Neuronal stem cell (in vitro differentiated cells): ENCODE measurements at regions not wholly inside any gene's neighbourhood (a gene's known extent, or its start where the extent isn't known, plus 50 kb on each side); places are given as distances from the start of the nearest gene placed in this dataset.

ENCODE experiments used
- DNase-seq: peaks from one replicate; pipeline ENCODE4 v3.0.0-alpha.2; 2013; ENCODE audit warnings: low spot score
- H2AFZ ChIP-seq: one replicate; pipeline ENCODE4 v1.6.1; 2013; ENCODE audit warnings: mild to moderate bottlenecking, low read length, inconsistent platforms
- H2AK5ac ChIP-seq: 2 replicates; pipeline ENCODE4 v1.6.1; 2013; ENCODE audit warnings: low read depth, mild to moderate bottlenecking, inconsistent platforms, low read length, moderate library complexity, mixed read lengths
- H2BK120ac ChIP-seq: 2 replicates; pipeline ENCODE4 v1.6.1; 2013; ENCODE audit warnings: low read depth, mild to moderate bottlenecking, inconsistent platforms, low read length, moderate library complexity, mixed read lengths
- H2BK12ac ChIP-seq: one replicate; pipeline ENCODE4 v1.6.1; 2013; ENCODE audit warnings: low read length, inconsistent platforms
- H2BK15ac ChIP-seq: 2 replicates; pipeline ENCODE4 v1.6.1; 2013; ENCODE audit warnings: mild to moderate bottlenecking, low read length, inconsistent platforms, mixed read lengths
- H2BK5ac ChIP-seq: one replicate; pipeline ENCODE4 v1.6.1; 2013; ENCODE audit warnings: inconsistent platforms, mild to moderate bottlenecking, low read length, moderate library complexity
- H3K14ac ChIP-seq: one replicate; pipeline ENCODE4 v1.6.1; 2013; ENCODE audit warnings: low read length, inconsistent platforms
- H3K18ac ChIP-seq: 2 replicates; pipeline ENCODE4 v1.6.1; 2013; ENCODE audit warnings: low read length, inconsistent platforms
- H3K23ac ChIP-seq: 2 replicates; pipeline ENCODE4 v1.6.1; 2013; ENCODE audit warnings: low read depth, mild to moderate bottlenecking, mixed read lengths, low read length, inconsistent platforms; ENCODE audit not compliant: poor library complexity
- H3K27ac ChIP-seq: replicated peaks from 3 replicates; pipeline ENCODE4 v1.5.1; 2013; ENCODE audit warnings: low read length, inconsistent platforms
- H3K27me3 ChIP-seq, 3 experiments: 2 replicates each; pipeline ENCODE4 v1.6.1; 2013; ENCODE audit warnings: low read length in 3 of 3, mild to moderate bottlenecking in 2 of 3, inconsistent platforms in 1 of 3, low read depth in 1 of 3, mixed read lengths in 1 of 3, moderate library complexity in 1 of 3; ENCODE audit not compliant: control insufficient read depth in 3 of 3, insufficient read depth in 3 of 3
- H3K36me3 ChIP-seq, 2 donors: replicated peaks in 1 of 2; 2 replicates each; pipeline ENCODE4 v1.6.1; 2013; ENCODE audit warnings: low read length in 2 of 2; ENCODE audit not compliant: control insufficient read depth in 2 of 2, insufficient read depth in 2 of 2
- H3K4ac ChIP-seq: 2 replicates; pipeline ENCODE4 v1.6.1; 2013; ENCODE audit warnings: inconsistent platforms, mild to moderate bottlenecking, low read length, moderate library complexity
- H3K4me1 ChIP-seq, 2 donors: 1 replicate in 1 of 2; 2 replicates in 1 of 2; pipeline ENCODE4 v1.6.1; 2013; ENCODE audit warnings: low read length in 2 of 2, low read depth in 1 of 2; ENCODE audit not compliant: control insufficient read depth in 2 of 2, insufficient read depth in 1 of 2
- H3K4me2 ChIP-seq: one replicate; pipeline ENCODE4 v1.6.1; 2013; ENCODE audit warnings: mild to moderate bottlenecking, low read length, inconsistent platforms; ENCODE audit not compliant: insufficient read depth, poor library complexity, severe bottlenecking
- H3K4me3 ChIP-seq, 2 donors: 2 replicates each; pipeline ENCODE4 v1.5.1; 2013; ENCODE audit warnings: low read length in 2 of 2, mild to moderate bottlenecking in 2 of 2, inconsistent platforms in 1 of 2, moderate library complexity in 1 of 2
- H3K79me1 ChIP-seq: one replicate; pipeline ENCODE4 v1.6.1; 2013; ENCODE audit warnings: low read depth, mild to moderate bottlenecking, inconsistent platforms, low read length, moderate library complexity
- H3K9ac ChIP-seq: one replicate; pipeline ENCODE4 v1.6.1; 2013; ENCODE audit warnings: mild to moderate bottlenecking, low read depth, low read length, inconsistent platforms; ENCODE audit not compliant: poor library complexity
- H3K9me3 ChIP-seq, 2 donors: replicated peaks in 1 of 2; 2 replicates each; pipeline versions ENCODE3 to v1.6.1; 2013; ENCODE audit warnings: low read length in 2 of 2, mild to moderate bottlenecking in 2 of 2, inconsistent platforms in 1 of 2, low read depth in 1 of 2, mixed read lengths in 1 of 2, moderate library complexity in 1 of 2; ENCODE audit not compliant: control insufficient read depth in 2 of 2, insufficient read depth in 1 of 2
- H4K8ac ChIP-seq: one replicate; pipeline ENCODE4 v1.6.1; 2013; ENCODE audit warnings: low read depth, mild to moderate bottlenecking, inconsistent platforms, low read length, moderate library complexity
- H4K91ac ChIP-seq: one replicate; pipeline ENCODE4 v1.6.1; 2013; ENCODE audit warnings: low read length, low read depth, mild to moderate bottlenecking, inconsistent platforms; ENCODE audit not compliant: poor library complexity
- WGBS, 2 donors: extraction: QIAGEN DNeasy Blood & Tissue Kit; methylation state at CpG; one replicate each; pipeline ENCODE4 v1.1.7; 2013; ENCODE audit warnings: missing lambda C conversion rate in 2 of 2, mixed read lengths in 1 of 2; ENCODE audit not compliant: insufficient read length in 2 of 2, insufficient replicate concordance in 1 of 2; ENCODE audit errors: extremely low coverage in 2 of 2; 5-methylcytosine and 5-hydroxymethylcytosine counted together

- Histone ChIP-seq H3K18ac (no peak overlapping the region), H3K27ac (no peak overlapping the region), H4K91ac (no peak overlapping the region), H2BK120ac (no peak overlapping the region), H3K14ac (no peak overlapping the region), H2AFZ (no peak overlapping the region), H3K4me2 (no peak overlapping the region), H3K9me3 (no peaks in the 10 kb centered on the region), H2AK5ac (no peak overlapping the region), H2BK5ac (no peak overlapping the region), H2BK12ac (no peak overlapping the region), H3K27me3 (no peaks in the 10 kb centered on the region), H4K8ac (no peak overlapping the region), H3K36me3 (no peaks in the 10 kb centered on the region), H2BK15ac (no peak overlapping the region), H3K4ac (no peak overlapping the region), H3K4me3 (no peak overlapping the region), H3K23ac (no peak overlapping the region), H3K79me1 (no peaks in the 10 kb centered on the region), H3K9ac (no peak overlapping the region), H3K4me1 (no peaks in the 10 kb centered on the region)
- no peak for DNase-seq
- WGBS, 2 donors, result no CpG with 5 or more reads among the region's 19 CpGs
Observed at GRCh38 chr4:45566896-45567603, 556.8 kb downstream of the GABRG1 start.

GRCh38 chr4:45554423-45554822, 569.4 kb downstream of the GABRG1 start:
- Histone ChIP-seq H2BK15ac (no peak overlapping the region), H4K8ac (no peak overlapping the region), H4K91ac (no peak overlapping the region), H3K4me3 (no peak overlapping the region), H3K27me3 (no peaks in the 10 kb centered on the region), H3K4me1 (no peaks in the 10 kb centered on the region), H3K9me3 (no peaks in the 10 kb centered on the region), H3K79me1 (no peaks in the 10 kb centered on the region), H2AFZ (no peak overlapping the region), H2BK12ac (no peak overlapping the region), H3K27ac (no peak overlapping the region), H3K18ac (no peak overlapping the region), H3K4me2 (no peak overlapping the region), H3K14ac (no peak overlapping the region), H3K9ac (no peak overlapping the region), H2BK120ac (no peak overlapping the region), H3K23ac (no peak overlapping the region), H3K36me3 (no peaks in the 10 kb centered on the region), H2AK5ac (no peak overlapping the region), H2BK5ac (no peak overlapping the region), H3K4ac (no peak overlapping the region)
- DNase-seq, result no peak
- no CpG with 5 or more reads among the region's 1 CpG for whole genome bisulfite sequencing, 2 donors

- Histone ChIP-seq H3K4ac (no peak overlapping the region), H3K27me3 (no peaks in the 10 kb centered on the region), H4K91ac (no peak overlapping the region), H3K27ac (no peak overlapping the region), H2BK120ac (no peak overlapping the region), H3K4me1 (no peaks in the 10 kb centered on the region), H3K4me2 (no peak overlapping the region), H3K18ac (no peak overlapping the region), H2BK12ac (no peak overlapping the region), H2AK5ac (no peak overlapping the region), H3K23ac (no peak overlapping the region), H3K9me3 (no peaks in the 10 kb centered on the region), H4K8ac (no peak overlapping the region), H3K4me3 (no peak overlapping the region), H2BK15ac (no peak overlapping the region), H3K9ac (no peak overlapping the region), H3K79me1 (no peaks in the 10 kb centered on the region), H3K14ac (no peak overlapping the region), H2AFZ (no peak overlapping the region), H2BK5ac (no peak overlapping the region), H3K36me3 (no peaks in the 10 kb centered on the region)
- no peak for DNase-seq
- 100% methylated on average over 1 of the region's 4 CpGs; no CpG with 5 or more reads in 1 of the 2 donors for WGBS, 2 donors
Observed at GRCh38 chr4:45550766-45551366, 573.0 kb downstream of the GABRG1 start.

- no peak overlapping the region for H4K8ac ChIP-seq
- H3K4me3 ChIP-seq, result no peak overlapping the region
- no peak overlapping the region for H2AK5ac ChIP-seq
- no peak overlapping the region for H3K18ac ChIP-seq
- no peak overlapping the region for H3K27ac ChIP-seq
- H3K36me3 ChIP-seq, result no peaks in the 10 kb centered on the region
- H3K79me1 ChIP-seq, result no peaks in the 10 kb centered on the region
- no peak overlapping the region for H2BK15ac ChIP-seq
- H4K91ac ChIP-seq, result no peak overlapping the region
- H2BK5ac ChIP-seq, result no peak overlapping the region
- H3K4ac ChIP-seq, result no peak overlapping the region
- no peaks in the 10 kb centered on the region for H3K9me3 ChIP-seq
- no peaks in the 10 kb centered on the region for H3K4me1 ChIP-seq
- no peak overlapping the region for H3K23ac ChIP-seq
- no peak overlapping the region for H2AFZ ChIP-seq
- no peak for DNase-seq
- no peaks in the 10 kb centered on the region for H3K27me3 ChIP-seq
- no peak overlapping the region for H3K9ac ChIP-seq
- no peak overlapping the region for H2BK120ac ChIP-seq
- no CpG with 5 or more reads among the region's 2 CpGs for WGBS, 2 donors
- H2BK12ac ChIP-seq, result no peak overlapping the region
- H3K14ac ChIP-seq, result no peak overlapping the region
- no peak overlapping the region for H3K4me2 ChIP-seq
Observed at GRCh38 chr4:45539142-45539814, 584.6 kb downstream of the GABRG1 start.
